Stimulated activated CD8-positive, alpha-beta memory T cell treated with anti-CD3 and anti-CD28 coated beads, Interleukin-4, amount 100 ng/mL, for 1 hour (primary cell): ENCODE measurements at regions not wholly inside any gene's neighbourhood (a gene's known extent, or its start where the extent isn't known, plus 50 kb on each side); places are given as distances from the start of the nearest gene placed in this dataset.

Experiments used
- DNase-seq, 2 donors: peaks; one replicate each; pipeline ENCODE4 v3.0.0-alpha.2; 2020; ENCODE audit warnings: low read depth in 2 of 2, low spot score in 1 of 2

DNA sequence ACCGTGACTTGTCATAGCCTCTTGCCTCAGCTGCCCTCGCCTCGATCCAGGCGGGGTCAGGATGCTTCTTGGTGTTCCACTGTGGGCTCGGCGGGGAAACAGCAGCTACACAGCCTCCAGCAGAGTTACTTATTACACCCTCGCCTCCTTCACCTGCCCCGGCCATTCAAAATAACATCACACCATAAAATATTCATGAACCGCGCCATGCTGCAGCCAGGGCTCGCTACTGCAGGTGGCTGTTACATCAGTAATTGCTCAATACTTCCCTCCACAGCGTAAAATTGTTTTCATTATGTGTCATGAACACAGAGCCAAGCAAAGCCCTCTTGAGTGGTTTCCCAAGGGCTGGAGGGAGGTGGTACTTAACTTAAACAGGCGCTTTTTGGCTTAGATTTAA lies 241.5 kb upstream of the SP8 start:
- no peak for DNase-seq

DNA sequence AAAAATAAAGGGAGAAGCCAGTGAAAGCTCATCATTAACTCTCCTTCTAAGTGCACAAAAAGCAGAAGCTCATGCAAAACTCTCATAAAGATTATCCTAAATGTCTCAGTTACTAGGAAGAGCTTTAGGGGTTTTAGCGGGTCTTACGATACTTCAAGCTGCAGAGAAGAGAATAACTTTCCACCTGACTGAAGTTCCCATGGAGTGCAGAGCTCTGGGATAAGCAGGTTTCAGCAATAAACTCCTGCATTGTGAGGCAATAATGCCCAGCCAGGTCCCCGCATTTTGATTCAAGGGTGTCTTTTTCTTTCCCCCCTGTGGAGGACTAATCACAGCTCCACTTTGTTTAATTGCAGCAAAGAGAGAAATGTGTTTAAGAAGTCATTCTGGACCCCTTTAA lies 241.9 kb upstream of the SP8 start:
- DNase-seq: no peak

DNA sequence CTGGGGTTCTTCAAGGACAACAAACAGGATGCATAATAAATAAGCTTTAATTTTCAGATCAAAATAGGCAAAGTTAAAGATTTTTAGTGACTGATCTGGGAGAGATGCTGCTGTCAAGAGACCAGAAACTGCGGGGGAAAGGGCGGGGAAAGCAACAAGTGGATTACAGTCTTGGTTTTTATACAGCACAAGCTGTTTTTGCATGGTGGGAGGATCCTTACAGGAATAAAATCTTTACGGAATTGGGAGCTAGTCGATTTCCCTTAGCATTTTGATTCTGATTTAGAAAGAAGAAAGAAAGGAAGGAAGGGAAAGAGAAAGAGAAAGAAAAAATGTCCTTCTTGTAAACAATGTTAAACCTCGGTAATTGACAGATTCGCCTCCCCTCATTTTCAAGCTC lies 242.3 kb upstream of the SP8 start:
- DNase-seq: no peak

DNA sequence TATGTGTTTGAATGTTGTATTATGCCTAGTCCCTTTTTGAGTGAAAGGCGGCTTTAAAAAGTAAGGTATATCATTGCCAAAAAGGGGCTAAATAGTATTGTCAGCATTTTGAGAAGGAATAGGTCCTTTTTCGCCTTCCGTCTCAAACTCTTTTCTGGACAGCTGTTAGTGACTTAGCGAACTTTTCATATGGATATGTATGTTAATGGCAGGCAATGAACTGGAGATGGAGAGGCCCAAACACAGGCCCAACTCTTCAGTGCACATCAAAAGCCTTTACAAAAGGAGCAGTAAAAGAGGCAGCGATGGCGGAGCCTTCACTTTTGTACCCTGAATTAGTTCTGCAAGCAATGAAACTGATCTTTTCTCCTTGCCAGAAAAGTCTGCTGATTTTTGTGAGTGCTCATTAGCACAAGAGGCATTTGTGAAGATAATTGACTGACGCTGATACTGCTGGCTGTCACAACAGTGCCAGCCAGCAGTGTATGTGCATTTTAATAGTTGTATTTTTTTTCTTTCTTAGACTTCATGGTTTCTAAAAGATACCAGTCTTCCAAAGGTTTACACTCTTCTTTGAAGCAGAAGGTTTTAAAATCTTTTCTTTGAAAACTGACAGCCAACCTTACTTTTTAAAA lies 243.7 kb upstream of the SP8 start:
- no peak for DNase-seq

DNA sequence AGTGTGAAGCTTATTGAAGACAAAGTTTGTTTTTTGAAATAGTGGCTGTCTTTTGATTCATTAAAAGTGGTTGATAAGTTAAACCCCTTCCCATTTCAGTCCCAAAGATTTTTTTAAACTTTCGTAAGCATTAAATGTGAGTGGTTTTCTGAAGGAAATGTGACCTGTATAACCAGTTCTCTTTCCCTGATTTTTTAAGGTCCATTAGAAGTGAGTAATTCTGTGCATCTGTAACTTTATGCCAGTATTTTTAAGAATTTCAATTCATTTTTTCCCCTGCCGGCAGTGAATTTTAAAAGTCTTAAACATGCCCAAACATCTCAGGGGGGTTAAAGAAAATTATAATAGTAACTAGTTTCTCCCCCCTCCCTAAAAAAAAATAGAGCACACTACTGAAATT lies 254.6 kb upstream of the SP8 start:
- DNase-seq: no peak

DNA sequence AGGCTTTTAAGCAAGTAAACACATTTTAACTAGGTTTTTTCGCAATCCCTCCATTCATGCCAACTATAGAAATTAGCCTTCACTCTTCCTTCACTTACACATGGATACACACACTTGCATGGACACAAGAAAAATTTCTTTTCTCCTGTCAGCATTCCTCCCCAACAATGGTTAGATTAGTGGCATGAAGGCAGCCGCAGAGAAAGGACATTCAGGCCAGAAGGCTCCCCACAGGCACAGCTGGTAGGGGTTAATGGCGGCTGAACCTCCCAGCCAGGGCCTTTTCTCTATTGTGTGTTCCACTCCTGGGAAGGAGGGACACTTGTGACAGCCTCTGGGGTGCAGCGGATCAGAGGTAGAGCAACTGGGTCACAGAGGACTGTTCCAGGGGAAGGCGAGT lies 255.0 kb upstream of the SP8 start:
- DNase-seq: no peak

DNA sequence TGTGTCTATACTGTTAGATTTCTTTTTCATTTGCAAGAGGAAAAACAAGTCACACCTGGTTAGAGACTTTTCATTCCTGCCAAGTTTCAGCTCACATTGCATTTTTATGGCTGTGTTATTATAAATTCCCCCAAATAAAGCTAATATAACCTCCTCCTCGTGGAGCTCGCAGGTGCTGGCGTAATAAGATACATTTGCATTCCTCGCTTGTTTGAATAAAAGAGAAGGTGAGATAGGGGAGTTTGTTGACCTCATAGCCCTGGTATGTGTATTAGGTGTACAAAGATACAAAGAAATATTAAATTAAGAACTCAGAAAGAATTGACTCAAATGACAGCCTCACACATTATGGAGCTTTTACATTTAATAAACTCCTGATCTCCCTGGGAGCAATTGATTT lies 257.7 kb upstream of the SP8 start:
- no peak for DNase-seq

DNA sequence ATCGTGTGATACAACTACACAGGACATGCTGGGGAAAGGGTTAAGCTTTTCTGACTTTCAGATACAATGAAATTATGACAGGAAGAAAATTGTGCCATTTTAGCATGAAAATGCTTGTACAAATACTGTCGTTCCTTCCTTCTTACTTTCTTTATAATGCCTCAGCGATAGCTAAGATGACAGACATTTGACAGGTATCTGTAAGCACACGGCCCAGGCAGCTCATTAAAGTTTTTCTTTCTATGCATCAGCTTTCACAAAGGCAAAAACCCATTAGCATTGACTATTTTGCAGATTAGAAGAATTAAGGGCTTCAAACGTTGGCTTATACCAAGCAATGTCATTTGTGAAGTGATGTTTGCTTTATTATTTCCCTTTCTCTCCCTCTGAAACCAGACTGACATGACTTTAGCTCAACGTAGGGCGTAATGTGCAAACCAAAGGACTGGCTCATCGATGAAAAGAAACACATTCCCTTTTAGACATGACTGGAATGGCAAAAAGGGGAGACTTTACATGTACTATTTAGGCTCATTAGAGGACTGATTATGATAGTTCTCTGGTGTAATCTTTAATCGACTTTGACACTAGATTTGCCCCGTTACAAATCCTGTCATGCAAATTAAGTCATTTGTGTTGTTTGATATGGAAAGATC lies 258.4 kb upstream of the SP8 start:
- no peak for DNase-seq

DNA sequence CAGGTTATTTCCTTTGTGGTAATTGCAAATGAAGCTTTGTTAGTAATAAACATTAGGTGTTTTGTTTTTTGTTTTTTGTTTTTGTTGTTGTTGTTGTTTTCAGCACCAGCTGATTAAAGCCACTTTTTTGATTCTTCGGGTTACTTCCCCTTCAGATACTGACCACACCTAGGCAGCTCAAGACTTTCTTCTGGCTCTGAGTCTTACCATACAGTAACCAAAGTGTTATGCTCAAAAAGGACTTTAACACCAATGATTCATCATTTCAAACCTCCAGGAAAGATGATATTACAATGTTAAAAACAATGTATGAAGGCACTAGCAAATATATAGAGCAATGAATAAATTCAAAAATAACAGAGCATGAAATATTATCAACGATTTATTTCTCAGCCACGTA lies 265.2 kb upstream of the SP8 start:
- no peak for DNase-seq

DNA sequence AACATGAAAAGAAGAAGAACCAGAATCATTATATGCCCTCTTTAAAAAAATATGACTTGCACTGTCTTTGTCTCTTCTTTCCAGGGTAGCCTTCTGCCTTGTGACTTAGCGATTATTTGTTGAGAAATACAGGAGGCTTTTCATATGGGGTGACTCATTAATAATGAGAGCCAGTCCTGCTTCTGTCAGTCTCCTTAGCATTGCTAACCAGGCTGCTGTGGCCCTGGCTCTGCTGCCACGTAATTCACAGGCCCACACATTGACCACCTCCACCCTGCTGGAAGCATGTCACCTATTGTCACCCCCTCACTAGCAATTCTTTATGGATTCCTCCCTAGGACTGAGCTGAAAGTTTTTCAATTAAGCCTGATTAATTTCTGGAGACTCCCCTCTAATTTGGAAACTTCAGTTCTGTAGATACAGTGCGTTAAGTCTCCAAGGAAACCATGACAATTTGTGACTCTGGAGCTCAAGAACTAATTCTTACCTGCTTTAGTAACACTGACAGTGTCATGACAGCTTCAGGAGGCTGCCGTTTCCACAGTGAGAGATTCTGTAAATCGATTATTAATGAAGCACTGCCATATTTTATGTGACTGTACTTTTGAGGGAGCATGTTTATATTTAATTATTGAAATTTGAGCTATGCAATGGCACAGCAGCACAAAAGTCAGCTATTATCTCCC lies 267.9 kb upstream of the SP8 start:
- DNase-seq: no peak

DNA sequence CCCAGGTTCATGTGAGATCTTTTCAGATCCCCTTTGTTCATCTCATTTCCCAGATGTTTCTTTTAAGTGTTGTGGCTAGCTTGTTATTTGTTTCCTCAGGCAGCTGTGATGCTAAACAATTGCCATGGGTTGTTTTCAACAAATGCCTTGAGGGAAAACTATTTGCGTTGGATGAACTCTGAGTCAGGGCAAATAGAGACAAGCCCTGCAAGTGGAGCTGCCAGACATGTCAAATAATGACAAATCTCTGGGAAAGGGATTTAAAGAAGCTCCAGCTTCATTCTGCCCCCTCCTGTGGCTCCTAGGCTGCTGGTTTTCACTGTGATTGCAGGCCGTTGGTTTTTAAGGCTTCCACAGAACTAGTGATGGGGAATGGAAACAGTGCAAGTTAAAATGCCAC lies 272.4 kb upstream of the SP8 start:
- no peak for DNase-seq

DNA sequence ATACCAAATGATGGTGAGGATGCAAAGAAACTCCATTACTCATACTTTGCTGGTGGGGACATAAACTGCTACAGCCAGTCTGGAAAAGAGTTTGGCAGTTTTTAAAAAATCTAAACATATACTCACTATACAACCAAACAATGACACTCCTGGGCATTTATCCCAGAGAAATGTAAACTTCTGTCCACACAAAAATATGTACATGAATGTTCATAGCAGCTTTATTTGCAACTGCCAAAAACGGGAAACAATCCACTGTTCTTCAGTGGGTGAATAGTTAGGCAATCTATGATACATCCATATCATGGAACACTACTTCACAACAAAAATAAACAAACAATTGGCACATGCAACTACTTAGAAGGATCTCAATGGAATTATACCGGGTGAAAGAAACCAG lies 276.4 kb upstream of the SP8 start:
- no peak for DNase-seq

DNA sequence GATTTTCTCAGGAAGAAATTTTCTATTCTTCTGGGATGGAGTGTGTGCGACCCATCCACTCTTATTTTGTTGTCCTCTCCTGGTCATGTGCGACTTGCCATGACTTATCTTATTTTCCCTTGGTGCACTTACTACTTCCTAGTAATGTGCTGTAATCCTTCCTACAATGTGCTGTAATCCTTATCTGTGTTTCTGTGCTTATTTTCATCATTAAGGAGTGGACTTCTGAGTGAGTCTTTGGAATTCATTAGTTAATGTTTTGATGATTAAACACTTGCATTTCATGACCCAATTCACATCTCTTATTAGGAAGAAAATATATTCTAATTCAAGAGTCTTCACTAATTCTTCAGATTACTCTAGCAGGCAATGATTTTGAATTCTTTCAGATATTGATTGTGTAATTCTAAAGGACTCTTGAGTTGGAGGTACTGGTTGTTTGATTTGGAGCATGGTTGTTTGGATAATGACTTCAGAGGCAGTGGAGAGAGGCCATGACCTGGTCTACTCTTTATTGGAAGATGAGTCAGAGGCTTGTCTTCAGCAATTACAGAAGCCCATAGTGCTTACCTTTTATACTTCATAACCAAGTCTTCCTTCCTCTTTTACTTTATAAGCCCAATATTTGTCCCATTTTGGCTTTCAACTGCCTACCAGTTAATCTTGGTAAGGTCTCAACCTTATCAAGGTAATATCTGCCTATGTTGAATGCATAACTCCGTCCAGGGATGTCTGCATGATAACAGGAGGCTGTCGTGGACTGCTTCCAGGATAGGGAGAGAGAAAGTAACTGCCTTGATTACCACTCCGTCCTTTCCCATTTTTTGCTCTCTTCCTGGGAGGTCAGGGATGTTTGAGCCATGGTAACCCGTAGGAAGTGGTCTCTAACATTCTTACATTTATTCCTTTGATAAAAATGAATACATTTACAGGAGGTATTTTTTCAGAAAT lies 278.3 kb upstream of the SP8 start:
- no peak for DNase-seq

DNA sequence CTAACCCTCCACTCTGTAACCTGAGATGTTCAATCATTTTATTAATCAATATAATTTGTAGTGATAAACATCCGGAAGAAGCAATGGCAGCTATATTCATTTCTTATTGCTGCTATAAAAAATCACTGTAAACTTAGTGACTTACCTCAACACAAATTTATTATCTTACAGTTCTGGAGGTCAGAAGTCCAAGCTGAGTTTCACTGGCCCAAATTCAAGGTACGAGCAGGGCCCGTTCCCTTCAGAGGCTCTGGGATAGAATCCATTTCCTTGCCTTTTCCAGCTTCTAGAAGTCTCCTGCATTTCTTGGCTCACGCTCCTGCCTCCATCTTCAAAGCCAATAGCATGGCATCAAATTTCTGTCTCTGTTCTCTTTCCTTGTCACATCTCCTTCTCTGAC lies 279.5 kb upstream of the SP8 start:
- no peak for DNase-seq

DNA sequence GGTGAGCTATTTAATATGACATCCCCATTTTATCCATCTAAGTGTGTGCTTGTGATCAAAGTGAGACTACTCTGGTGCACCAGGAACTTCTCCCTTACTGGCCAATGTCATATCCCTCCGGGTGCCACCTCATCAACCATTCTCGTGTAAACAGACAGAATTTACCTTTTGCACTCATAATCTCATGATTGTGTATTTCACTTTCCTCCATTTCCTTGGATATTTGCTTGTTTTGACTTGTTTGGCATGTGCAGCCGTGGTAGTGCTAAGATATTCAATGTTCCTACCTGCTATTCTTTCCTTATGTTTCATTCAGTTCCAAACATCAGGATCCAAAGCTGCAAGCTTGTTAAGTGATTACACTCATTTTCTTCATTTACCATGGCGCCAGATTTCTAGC lies 280.5 kb upstream of the SP8 start:
- DNase-seq: no peak

DNA sequence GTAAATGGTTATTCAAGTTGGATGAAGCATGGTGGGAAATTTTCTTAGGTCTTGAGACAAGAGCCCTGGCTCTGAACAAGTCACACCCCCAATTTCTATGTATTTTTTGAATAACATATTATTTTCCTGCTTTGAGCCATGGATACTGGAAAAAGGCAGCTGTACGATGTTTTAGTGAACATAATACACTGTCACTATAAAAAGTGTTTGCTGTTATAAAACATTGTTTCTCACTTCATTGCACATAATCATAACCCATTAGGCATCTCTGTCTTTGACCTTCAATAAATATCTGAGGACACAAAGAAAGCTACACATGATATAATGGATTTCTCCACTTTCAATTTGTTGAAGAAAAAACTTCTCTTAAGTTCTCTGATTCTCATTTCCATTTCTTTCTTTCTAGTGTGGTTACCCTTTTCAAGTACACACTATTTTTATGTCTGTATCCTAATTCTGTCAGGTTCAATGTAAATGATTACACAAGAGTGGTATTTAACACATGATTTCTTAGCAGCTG lies 283.9 kb upstream of the SP8 start:
- DNase-seq: no peak

DNA sequence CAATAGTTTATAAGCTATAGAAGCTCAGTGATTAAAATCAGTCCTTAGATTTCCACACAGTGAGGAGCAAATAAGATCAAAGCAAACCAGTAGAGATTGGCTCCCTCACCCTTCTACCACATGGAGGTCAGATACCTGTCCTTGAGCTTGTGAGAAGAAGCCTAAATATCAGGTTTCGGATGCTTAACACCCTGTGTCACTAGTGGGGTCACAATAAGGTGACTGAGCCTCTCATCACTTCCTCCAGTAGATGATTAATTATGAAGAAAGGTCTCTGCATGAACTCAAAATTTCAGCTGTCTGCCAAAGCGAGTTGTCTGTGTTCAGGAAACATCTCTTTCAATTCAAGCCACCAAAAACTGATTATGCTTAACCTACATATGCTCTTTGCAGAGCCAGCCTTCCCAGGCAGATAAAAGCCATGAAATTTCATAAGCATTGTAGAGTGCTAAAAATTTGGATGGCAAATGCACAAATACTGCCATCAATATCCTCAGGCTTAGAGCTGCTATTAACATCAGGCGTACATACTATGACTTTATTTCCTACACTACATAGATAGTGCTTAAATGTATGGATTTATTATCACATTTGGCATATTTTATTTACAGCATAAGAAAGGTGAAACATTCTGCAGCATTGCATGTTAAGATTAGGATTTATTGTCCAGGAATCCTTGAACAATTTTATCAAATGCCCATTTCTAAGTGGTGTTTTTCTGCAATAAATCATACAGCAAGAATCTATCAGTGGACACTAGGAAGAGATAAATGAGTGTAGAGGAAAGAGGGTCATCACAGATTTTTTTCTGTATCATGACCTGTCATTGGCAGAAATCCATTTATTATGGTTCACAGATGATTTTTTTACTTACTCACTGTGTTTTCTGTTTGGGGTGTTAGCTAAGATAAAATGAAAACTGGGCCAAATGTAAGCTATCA lies 285.1 kb upstream of the SP8 start:
- DNase-seq: no peak

DNA sequence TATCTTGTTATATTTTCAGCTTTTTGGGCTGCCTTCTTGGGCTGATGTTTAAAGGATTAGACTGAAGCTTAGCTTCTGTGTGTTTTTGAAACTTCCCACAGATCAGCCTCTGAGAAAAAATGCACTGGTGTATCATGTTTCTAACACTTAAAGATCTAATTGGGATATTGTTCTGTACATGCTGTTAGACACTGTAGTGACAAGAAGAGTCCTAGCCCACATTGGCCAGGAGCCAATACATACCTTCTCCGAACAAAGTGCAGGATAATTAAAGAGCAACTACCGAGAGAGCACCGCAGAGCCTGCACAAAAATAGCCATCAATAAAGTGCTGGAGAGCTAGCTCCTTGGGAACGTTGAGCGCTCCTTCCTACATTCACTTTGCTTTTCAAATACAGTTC lies 289.4 kb upstream of the SP8 start:
- DNase-seq: no peak

DNA sequence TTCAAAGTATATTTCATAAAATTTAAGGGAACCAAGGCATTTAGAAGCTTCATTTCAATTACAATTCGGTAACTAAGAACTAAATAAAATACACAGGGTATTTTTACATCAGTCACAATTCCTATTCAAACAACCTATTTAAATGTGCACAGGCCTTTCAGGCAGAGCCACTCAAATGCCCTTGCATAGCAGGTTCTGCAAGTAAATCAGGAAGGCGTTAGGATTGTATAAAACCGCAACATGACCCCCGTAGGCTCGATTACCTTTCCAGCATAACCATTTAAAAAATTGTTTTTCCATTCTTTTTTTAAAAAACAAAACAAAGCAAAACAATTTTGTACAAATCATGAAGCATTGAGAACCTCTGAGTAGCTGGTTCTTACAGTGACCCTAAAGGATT lies 289.9 kb upstream of the SP8 start:
- DNase-seq: no peak

DNA sequence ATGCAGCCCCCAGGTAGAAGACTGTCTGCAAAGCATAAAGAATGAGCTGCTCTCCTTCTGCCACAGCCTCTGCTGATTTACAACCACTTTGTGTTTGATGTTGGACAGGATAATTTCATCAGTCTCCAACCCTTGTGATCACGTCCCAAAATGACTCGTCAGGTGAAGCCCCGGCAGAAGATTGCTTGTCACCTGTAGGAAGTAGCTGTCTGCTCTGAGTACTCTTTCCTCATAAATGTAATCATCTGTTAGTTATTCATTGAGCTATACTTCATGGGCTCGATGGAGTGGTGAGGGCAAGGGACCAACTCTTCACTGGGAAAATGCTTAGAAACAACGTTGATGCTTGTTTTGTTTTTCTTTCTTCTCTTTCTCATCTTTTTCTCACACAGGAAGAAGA lies 290.9 kb upstream of the SP8 start:
- no peak for DNase-seq
